ENCODE measurements at regions not wholly inside any gene's neighbourhood (a gene's known extent, or its start where the extent isn't known, plus 50 kb on each side); places are given as distances from the start of the nearest gene placed in this dataset.

DNA sequence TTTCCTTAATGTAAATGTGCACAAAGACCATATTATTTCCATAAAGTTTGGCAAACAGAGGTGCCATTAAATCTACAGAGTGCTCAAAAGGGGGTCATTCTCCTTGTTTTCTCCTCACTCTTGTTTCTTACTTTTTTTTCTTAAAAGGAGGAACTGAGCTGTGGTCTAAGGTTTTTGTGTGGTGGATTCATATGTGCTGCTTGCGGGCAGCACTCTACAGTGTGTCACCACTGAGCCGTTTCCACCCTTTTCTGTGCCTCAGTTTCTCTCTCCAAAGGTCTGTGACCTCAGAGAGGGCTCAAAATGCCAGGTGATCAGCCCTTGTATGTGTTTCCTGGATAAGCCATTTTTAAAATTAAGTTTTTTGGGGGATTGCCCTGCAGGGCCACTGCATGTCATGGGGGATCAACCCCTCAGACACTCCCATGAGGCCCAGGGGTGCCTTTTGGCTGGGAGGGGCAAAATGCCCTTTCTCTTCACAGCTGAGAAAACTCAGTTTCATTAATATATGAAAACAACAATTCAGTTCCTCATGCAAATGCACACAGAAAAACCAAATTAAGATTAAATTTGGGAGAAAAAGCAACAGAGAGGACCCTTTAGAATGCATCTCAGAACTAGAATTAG is 56.9 kb upstream of the VOPP1 start:
- no peak for DNase-seq

DNA sequence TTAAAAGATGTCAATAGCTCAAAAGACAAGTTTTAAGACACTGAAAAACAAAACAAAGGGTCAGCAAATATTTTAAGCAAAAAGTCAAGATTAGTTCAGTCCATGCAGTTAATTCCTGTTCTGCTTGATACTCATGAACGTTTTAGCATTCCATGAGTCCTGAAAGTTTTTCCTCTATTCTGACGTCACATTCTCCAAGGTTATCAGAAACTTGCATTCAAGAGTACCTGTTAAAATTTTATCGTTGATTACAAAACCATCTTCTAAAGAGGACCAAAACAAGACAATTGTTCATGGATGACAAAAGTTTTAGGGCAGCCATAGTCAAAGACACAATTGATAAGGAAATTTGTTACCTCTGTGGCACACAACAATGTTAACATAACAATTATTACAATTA is 52.5 kb upstream of the VOPP1 start:
- DNase-seq = no peak

DNA sequence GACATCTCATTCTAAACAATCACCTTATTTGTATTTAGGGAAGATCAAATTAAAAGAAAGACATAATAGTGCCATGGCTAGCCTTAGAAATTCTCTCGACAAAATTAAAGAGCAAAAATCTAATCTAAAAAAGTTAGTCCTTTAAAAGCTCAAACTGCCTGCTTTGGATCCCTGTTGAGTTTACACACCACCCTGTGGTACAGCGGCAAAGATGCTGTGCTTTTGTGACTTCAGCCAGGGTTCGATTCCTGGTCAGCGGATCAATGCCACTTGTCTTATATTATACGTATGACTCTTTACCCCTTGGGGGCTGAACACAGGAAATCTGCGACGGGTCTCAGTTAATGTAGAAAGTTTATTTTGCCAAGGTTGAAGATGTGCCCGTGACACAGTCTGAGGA is 51.3 kb upstream of the VOPP1 start:
- DNase-seq = no peak

DNA sequence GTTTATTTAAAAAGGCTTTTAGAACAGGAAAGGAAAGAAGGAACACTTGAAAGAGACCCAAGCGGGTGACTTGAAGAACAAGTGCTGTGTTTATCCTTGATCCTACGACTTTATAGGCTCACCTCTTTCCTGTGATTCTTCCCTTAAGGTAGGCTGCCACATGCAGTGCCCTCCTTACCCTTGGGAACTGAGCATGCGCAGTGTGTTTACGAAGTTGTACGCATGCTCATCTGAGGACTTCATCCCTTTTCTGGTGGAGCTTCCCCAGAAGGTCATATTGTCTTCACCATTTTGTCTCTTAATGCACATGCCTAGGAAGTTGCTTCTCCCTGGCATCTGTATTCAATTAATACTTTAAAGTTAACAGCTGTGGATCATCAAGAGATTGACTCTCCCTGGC is 49.9 kb upstream of the VOPP1 start:
- DNase-seq = no peak

Measured in muscle of back (tissue), 3 donors.